H1 (cell line): ENCODE measurements at regions not wholly inside any gene's neighbourhood (a gene's known extent, or its start where the extent isn't known, plus 50 kb on each side); places are given as distances from the start of the nearest gene placed in this dataset.

ENCODE experiments used
- EZH2 ChIP-seq: fragments of 200-600 bp; sonication (generic); IDR thresholded peaks from 2 replicates; pipeline ENCODE4 v1.7.1; 2012; ENCODE audit warnings: low read depth, mild to moderate bottlenecking, moderate library complexity, low read length, inconsistent platforms; ENCODE audit not compliant: severe bottlenecking
- JUN ChIP-seq: IDR thresholded peaks from 2 replicates; pipeline ENCODE4 v1.6.1; 2011; ENCODE audit warnings: low read depth, mild to moderate bottlenecking, improper control_type of control experiment, low read length
- PHF8 ChIP-seq: fragments of 200-600 bp; sonication (generic); conservative IDR thresholded peaks from 2 replicates; pipeline ENCODE4 v1.7.1; 2012; ENCODE audit warnings: low read depth, mild to moderate bottlenecking, inconsistent platforms, low read length, moderate library complexity
- POLR2A ChIP-seq, 2 experiments: IDR thresholded peaks; 1 replicate in 1 of 2; 2 replicates in 1 of 2; pipeline ENCODE4 v1.6.1; 2011; ENCODE audit warnings: low read depth in 2 of 2, low read length in 2 of 2, mild to moderate bottlenecking in 2 of 2; ENCODE audit errors: control extremely low read depth in 1 of 2
- TF ChIP-seq, protein P1 (sequence below), 3 experiments: IDR thresholded peaks; 1 replicate in 2 of 3; 2 replicates in 1 of 3; pipeline versions ENCODE4 v1.5.1 to v1.6.1; 2011; ENCODE audit warnings: low read length in 3 of 3, mild to moderate bottlenecking in 3 of 3, inconsistent platforms in 2 of 3, low read depth in 1 of 3, moderate library complexity in 1 of 3; ENCODE audit not compliant: insufficient read depth in 1 of 3; ENCODE audit errors: control extremely low read depth in 1 of 3

DNA sequence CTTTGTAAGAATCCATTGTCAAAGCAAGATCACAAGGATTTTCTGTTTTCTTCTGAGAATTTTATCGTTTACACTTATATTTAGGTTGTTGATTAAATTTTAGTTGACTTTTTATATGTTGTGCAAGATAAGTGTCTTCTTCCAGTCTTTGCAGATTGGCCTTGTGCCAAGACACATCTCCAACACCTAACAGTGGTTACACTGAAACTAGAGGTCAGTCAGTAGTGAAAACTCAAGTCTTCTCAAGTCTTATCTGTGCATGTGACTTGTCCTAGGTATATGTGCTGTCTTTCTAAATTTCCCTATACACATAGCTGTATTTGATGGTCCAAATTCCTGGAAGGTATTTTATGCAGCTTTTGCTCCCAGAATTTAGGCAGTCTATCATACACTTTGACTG, 1183.2 kb upstream of the B3GALT2 start:
- TF ChIP-seq, protein P1, sequence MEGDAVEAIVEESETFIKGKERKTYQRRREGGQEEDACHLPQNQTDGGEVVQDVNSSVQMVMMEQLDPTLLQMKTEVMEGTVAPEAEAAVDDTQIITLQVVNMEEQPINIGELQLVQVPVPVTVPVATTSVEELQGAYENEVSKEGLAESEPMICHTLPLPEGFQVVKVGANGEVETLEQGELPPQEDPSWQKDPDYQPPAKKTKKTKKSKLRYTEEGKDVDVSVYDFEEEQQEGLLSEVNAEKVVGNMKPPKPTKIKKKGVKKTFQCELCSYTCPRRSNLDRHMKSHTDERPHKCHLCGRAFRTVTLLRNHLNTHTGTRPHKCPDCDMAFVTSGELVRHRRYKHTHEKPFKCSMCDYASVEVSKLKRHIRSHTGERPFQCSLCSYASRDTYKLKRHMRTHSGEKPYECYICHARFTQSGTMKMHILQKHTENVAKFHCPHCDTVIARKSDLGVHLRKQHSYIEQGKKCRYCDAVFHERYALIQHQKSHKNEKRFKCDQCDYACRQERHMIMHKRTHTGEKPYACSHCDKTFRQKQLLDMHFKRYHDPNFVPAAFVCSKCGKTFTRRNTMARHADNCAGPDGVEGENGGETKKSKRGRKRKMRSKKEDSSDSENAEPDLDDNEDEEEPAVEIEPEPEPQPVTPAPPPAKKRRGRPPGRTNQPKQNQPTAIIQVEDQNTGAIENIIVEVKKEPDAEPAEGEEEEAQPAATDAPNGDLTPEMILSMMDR (IDR thresholded peaks at IDR 0.05; ENCODE audit: control extremely low read depth in 1 of 3, insufficient read depth in 1 of 3, low read depth in 1 of 3, low read length in 3 of 3): no peak
- TF ChIP-seq EZH2: no peak
- TF ChIP-seq POLR2A (IDR thresholded peaks at IDR 0.05; ENCODE audit: control extremely low read depth in 1 of 2, low read depth in 2 of 2, low read length in 2 of 2): no peak
- no peak for TF ChIP-seq JUN
- TF ChIP-seq PHF8: no peak
